ENCODE measurements at regions not wholly inside any gene's neighbourhood (a gene's known extent, or its start where the extent isn't known, plus 50 kb on each side); places are given as distances from the start of the nearest gene placed in this dataset.

- H3F3A ChIP-seq (ENCODE audit: insufficient read depth): no peaks in the 10 kb centered on the region
- no peaks in the 10 kb centered on the region for H3K9me3 ChIP-seq (ENCODE audit: low read depth)
- H3K9ac ChIP-seq: no peak overlapping the region
- 47 to 54% methylated on average over 4 of the region's 4 CpGs for WGBS, 2 experiments (ENCODE audit: low coverage in 1 of 2, low lambda C conversion rate in 2 of 2, missing lambda C conversion rate in 2 of 2)
- no peaks in the 10 kb centered on the region for H3K79me2 ChIP-seq (ENCODE audit: insufficient read depth)
- H3K27ac ChIP-seq: no peak overlapping the region
- no peak for DNase-seq
- H3K4me1 ChIP-seq (ENCODE audit: insufficient read depth): no peaks in the 10 kb centered on the region
- no peaks in the 10 kb centered on the region for H4K20me1 ChIP-seq (ENCODE audit: insufficient read depth)
- no peak overlapping the region for H3K4me3 ChIP-seq
- TF ChIP-seq EZH2 (IDR thresholded peaks at IDR 0.05; ENCODE audit: insufficient read depth, poor library complexity, severe bottlenecking): no peak
- TF ChIP-seq EZH2phosphoT487 (IDR thresholded peaks at IDR 0.05; ENCODE audit: insufficient read depth, low read depth): no peak
- no peak overlapping the region for H3K4me2 ChIP-seq (ENCODE audit: unreplicated experiment)
- H2AFZ ChIP-seq: no peak overlapping the region
- in situ Hi-C loops (cut with MboI): loop anchor here (10.0 kb wide), 1 partner anchor 62 kb away; no protein-coding TSS in a partner anchor
- H3K27me3 ChIP-seq (replicated peaks; ENCODE audit: insufficient read depth): peaks cover 10% of the 10 kb centered on the region
- H3K9me2 ChIP-seq (ENCODE audit: insufficient read depth): no peaks in the 10 kb centered on the region
- H3K36me3 ChIP-seq (ENCODE audit: low read depth): no peaks in the 10 kb centered on the region
Observed at GRCh38 chr9:38192731-38193265, 123.8 kb upstream of the SHB start.

- H3K27me3 ChIP-seq (replicated peaks; ENCODE audit: insufficient read depth): no peaks in the 10 kb centered on the region; the same call in 1 of the 2 replicates
- H2AFZ ChIP-seq: no peak overlapping the region
- H3K9ac ChIP-seq: no peak overlapping the region
- no peak overlapping the region for H3K4me2 ChIP-seq (ENCODE audit: unreplicated experiment)
- in situ Hi-C loops (cut with MboI): no loop called here
- TF ChIP-seq EZH2phosphoT487 (IDR thresholded peaks at IDR 0.05; ENCODE audit: insufficient read depth, low read depth) (no peak), EZH2 (IDR thresholded peaks at IDR 0.05; ENCODE audit: insufficient read depth, poor library complexity, severe bottlenecking) (no peak)
- no peak overlapping the region for H3K27ac ChIP-seq
- no peaks in the 10 kb centered on the region for H3F3A ChIP-seq (ENCODE audit: insufficient read depth)
- no peaks in the 10 kb centered on the region for H3K36me3 ChIP-seq (ENCODE audit: low read depth)
- H3K9me3 ChIP-seq (ENCODE audit: low read depth): no peaks in the 10 kb centered on the region
- DNase-seq: no peak
- no peaks in the 10 kb centered on the region for H3K9me2 ChIP-seq (ENCODE audit: insufficient read depth)
- WGBS, 2 experiments (ENCODE audit: low coverage in 1 of 2, low lambda C conversion rate in 2 of 2, missing lambda C conversion rate in 2 of 2): 56 to 57% methylated on average over 5 of the region's 5 CpGs
- no peaks in the 10 kb centered on the region for H4K20me1 ChIP-seq (ENCODE audit: insufficient read depth)
- H3K4me3 ChIP-seq: no peak overlapping the region
- H3K4me1 ChIP-seq (ENCODE audit: insufficient read depth): no peaks in the 10 kb centered on the region
- no peaks in the 10 kb centered on the region for H3K79me2 ChIP-seq (ENCODE audit: insufficient read depth)
Observed at GRCh38 chr9:38186404-38187115, 117.5 kb upstream of the SHB start.

- Histone ChIP-seq H4K20me1 (ENCODE audit: insufficient read depth) (no peaks in the 10 kb centered on the region), H3K27ac (no peak overlapping the region), H3K4me1 (ENCODE audit: insufficient read depth) (no peaks in the 10 kb centered on the region), H3K27me3 (replicated peaks; ENCODE audit: insufficient read depth) (no peaks in the 10 kb centered on the region; the same call in none of the 2 replicates), H3K4me2 (ENCODE audit: unreplicated experiment) (no peak overlapping the region), H3K9me2 (ENCODE audit: insufficient read depth) (no peaks in the 10 kb centered on the region), H3K9ac (no peak overlapping the region), H2AFZ (no peak overlapping the region), H3K4me3 (no peak overlapping the region), H3K9me3 (ENCODE audit: low read depth) (no peaks in the 10 kb centered on the region), H3K36me3 (ENCODE audit: low read depth) (no peaks in the 10 kb centered on the region), H3F3A (ENCODE audit: insufficient read depth) (no peaks in the 10 kb centered on the region), H3K79me2 (ENCODE audit: insufficient read depth) (no peaks in the 10 kb centered on the region)
- no peak for DNase-seq
- no peak for TF ChIP-seq EZH2phosphoT487 (IDR thresholded peaks at IDR 0.05; ENCODE audit: insufficient read depth, low read depth)
- TF ChIP-seq EZH2 (IDR thresholded peaks at IDR 0.05; ENCODE audit: insufficient read depth, poor library complexity, severe bottlenecking): no peak
- in situ Hi-C loops (cut with MboI): no loop called here
- 66 to 73% methylated on average over 6 of the region's 6 CpGs for WGBS, 2 experiments (ENCODE audit: low coverage in 1 of 2, low lambda C conversion rate in 2 of 2, missing lambda C conversion rate in 2 of 2)
Observed at GRCh38 chr9:38185647-38186403, 116.8 kb upstream of the SHB start.

- Histone ChIP-seq H3K27ac (no peak overlapping the region), H4K20me1 (ENCODE audit: insufficient read depth) (no peaks in the 10 kb centered on the region), H3F3A (ENCODE audit: insufficient read depth) (no peaks in the 10 kb centered on the region), H3K36me3 (ENCODE audit: low read depth) (no peaks in the 10 kb centered on the region), H3K27me3 (replicated peaks; ENCODE audit: insufficient read depth) (no peaks in the 10 kb centered on the region; the same call in 1 of the 2 replicates), H2AFZ (no peak overlapping the region), H3K9me2 (ENCODE audit: insufficient read depth) (no peaks in the 10 kb centered on the region), H3K9me3 (ENCODE audit: low read depth) (no peaks in the 10 kb centered on the region), H3K4me2 (ENCODE audit: unreplicated experiment) (no peak overlapping the region), H3K79me2 (ENCODE audit: insufficient read depth) (no peaks in the 10 kb centered on the region), H3K4me1 (ENCODE audit: insufficient read depth) (no peaks in the 10 kb centered on the region), H3K9ac (no peak overlapping the region), H3K4me3 (no peak overlapping the region)
- DNase-seq: peak; percentile 27
- in situ Hi-C loops (cut with MboI): no loop called here
- TF ChIP-seq EZH2 (IDR thresholded peaks at IDR 0.05; ENCODE audit: insufficient read depth, poor library complexity, severe bottlenecking) (no peak), EZH2phosphoT487 (IDR thresholded peaks at IDR 0.05; ENCODE audit: insufficient read depth, low read depth) (no peak)
Observed at GRCh38 chr9:38183994-38184568, 115.1 kb upstream of the SHB start.
